ENCODE measurements at regions not wholly inside any gene's neighbourhood (a gene's known extent, or its start where the extent isn't known, plus 50 kb on each side); places are given as distances from the start of the nearest gene placed in this dataset.

DNA sequence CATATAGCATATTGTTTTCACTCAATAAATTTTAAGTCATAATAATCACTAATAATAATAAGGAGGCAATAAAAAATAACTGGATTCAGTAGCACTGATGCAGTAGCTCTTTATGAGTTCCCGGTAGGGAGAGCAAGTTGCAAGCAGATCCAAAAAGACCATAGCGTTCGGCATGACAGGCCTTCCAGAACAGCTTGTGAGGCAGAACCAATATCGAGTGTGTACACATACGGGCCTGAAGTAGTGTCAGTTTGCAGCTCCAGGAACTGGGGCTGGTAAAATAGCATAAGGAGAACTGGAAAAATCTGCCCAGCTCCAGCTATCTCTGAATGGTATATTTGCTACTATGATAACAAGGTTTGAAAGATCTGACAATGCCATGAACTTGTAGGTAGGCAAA is 1607.8 kb upstream of the PIK3C3 start:
- Histone ChIP-seq H4K20me1 (ENCODE audit: insufficient read depth, low read length) (no peaks in the 10 kb centered on the region), H3K79me2 (ENCODE audit: insufficient read depth, low read length) (no peaks in the 10 kb centered on the region), H3K9me3 (ENCODE audit: insufficient read depth, low read depth, low read length) (no peaks in the 10 kb centered on the region), H2AFZ (ENCODE audit: low read depth, low read length) (no peak overlapping the region), H3K9ac (ENCODE audit: low read length) (no peak overlapping the region), H3K27me3 (ENCODE audit: insufficient read depth, low read length) (no peaks in the 10 kb centered on the region), H3K4me1 (ENCODE audit: insufficient read depth, low read length) (no peaks in the 10 kb centered on the region), H3K4me3 (ENCODE audit: insufficient read depth, low read depth, low read length) (no peak overlapping the region), H3K4me2 (ENCODE audit: low read length) (no peak overlapping the region), H3K36me3 (ENCODE audit: insufficient read depth, low read length) (no peaks in the 10 kb centered on the region), H3K27ac (ENCODE audit: low read depth, low read length) (no peak overlapping the region)
- no peak for FAIRE-seq
- no peak for DNase-seq (ENCODE audit: low read depth)
- no peaks in the 10 kb centered on the region for H3K9me3 Mint-ChIP-seq (ENCODE audit: unreplicated experiment)
- no peaks in the 10 kb centered on the region for H3K27me3 Mint-ChIP-seq (ENCODE audit: low read depth, unreplicated experiment)
- no peak overlapping the region for H3K4me3 Mint-ChIP-seq (ENCODE audit: unreplicated experiment)
- H3K4me1 Mint-ChIP-seq (ENCODE audit: low read depth, unreplicated experiment) = no peaks in the 10 kb centered on the region
- no peak overlapping the region for H3K27ac Mint-ChIP-seq (ENCODE audit: unreplicated experiment)
- no peak for TF ChIP-seq EZH2 (IDR thresholded peaks at IDR 0.05; ENCODE audit: insufficient read depth, low read length)
- TF ChIP-seq, protein P1, sequence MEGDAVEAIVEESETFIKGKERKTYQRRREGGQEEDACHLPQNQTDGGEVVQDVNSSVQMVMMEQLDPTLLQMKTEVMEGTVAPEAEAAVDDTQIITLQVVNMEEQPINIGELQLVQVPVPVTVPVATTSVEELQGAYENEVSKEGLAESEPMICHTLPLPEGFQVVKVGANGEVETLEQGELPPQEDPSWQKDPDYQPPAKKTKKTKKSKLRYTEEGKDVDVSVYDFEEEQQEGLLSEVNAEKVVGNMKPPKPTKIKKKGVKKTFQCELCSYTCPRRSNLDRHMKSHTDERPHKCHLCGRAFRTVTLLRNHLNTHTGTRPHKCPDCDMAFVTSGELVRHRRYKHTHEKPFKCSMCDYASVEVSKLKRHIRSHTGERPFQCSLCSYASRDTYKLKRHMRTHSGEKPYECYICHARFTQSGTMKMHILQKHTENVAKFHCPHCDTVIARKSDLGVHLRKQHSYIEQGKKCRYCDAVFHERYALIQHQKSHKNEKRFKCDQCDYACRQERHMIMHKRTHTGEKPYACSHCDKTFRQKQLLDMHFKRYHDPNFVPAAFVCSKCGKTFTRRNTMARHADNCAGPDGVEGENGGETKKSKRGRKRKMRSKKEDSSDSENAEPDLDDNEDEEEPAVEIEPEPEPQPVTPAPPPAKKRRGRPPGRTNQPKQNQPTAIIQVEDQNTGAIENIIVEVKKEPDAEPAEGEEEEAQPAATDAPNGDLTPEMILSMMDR (IDR thresholded peaks at IDR 0.05; ENCODE audit: insufficient read depth, low read depth, low read length) = no peak
- H3K36me3 Mint-ChIP-seq (ENCODE audit: low read depth, unreplicated experiment) = no peaks in the 10 kb centered on the region

DNA sequence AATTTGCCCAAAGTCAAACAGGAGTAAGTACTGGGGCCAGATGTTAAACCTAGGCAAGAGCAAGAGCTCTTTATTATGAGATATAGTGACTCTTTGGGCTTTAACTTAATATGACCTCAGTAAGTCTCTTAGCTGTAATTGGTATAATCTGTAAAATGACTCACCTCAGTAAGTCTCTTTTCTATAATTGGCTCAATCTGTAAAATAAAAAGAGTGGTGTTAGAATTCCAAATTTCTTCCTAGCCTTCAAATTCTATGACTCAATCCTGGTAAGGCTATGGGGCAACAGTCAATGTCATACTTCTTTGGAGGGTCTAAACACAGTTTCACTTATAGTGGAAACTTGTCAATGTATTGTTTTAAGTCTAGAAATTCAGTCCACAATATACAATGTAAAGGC is 1608.9 kb upstream of the PIK3C3 start:
- Histone ChIP-seq H3K4me1 (ENCODE audit: insufficient read depth, low read length) (no peaks in the 10 kb centered on the region), H3K36me3 (ENCODE audit: insufficient read depth, low read length) (no peaks in the 10 kb centered on the region), H3K27ac (ENCODE audit: low read depth, low read length) (no peak overlapping the region), H2AFZ (ENCODE audit: low read depth, low read length) (no peak overlapping the region), H3K9ac (ENCODE audit: low read length) (no peak overlapping the region), H3K4me2 (ENCODE audit: low read length) (no peak overlapping the region), H3K9me3 (ENCODE audit: insufficient read depth, low read depth, low read length) (no peaks in the 10 kb centered on the region), H3K79me2 (ENCODE audit: insufficient read depth, low read length) (no peaks in the 10 kb centered on the region), H4K20me1 (ENCODE audit: insufficient read depth, low read length) (no peaks in the 10 kb centered on the region), H3K27me3 (ENCODE audit: insufficient read depth, low read length) (no peaks in the 10 kb centered on the region), H3K4me3 (ENCODE audit: insufficient read depth, low read depth, low read length) (no peak overlapping the region)
- Mint-ChIP-seq H3K27me3 (ENCODE audit: low read depth, unreplicated experiment) (no peaks in the 10 kb centered on the region), H3K36me3 (ENCODE audit: low read depth, unreplicated experiment) (no peaks in the 10 kb centered on the region), H3K4me1 (ENCODE audit: low read depth, unreplicated experiment) (no peaks in the 10 kb centered on the region), H3K4me3 (ENCODE audit: unreplicated experiment) (no peak overlapping the region), H3K27ac (ENCODE audit: unreplicated experiment) (no peak overlapping the region), H3K9me3 (ENCODE audit: unreplicated experiment) (no peaks in the 10 kb centered on the region)
- no peak for FAIRE-seq
- DNase-seq (ENCODE audit: low read depth) = no peak
- TF ChIP-seq EZH2 (IDR thresholded peaks at IDR 0.05; ENCODE audit: insufficient read depth, low read length) = no peak
- TF ChIP-seq, protein P1 (IDR thresholded peaks at IDR 0.05; ENCODE audit: insufficient read depth, low read depth, low read length) = no peak

DNA sequence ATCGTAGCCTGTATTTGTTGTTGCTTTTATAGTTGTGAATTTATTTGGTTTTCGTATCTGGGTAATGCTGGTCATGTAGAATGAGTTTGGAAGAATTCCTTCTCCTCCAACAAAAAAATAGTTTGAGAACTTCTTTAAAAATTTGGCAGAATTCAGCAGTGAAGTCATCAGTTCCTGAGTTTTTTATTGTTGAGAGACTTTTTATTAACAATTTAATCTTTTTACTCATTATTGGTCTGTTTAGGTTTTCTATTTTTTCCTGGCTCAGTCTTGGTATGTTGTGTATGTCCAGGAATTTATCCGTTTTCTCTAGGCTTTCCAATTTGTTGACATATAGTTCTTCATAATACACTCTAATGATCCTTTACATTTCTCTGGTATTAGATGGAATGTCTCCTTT is 1613.3 kb upstream of the PIK3C3 start:
- H3K9me3 Mint-ChIP-seq (ENCODE audit: unreplicated experiment) = no peaks in the 10 kb centered on the region
- H3K27ac Mint-ChIP-seq (ENCODE audit: unreplicated experiment) = no peak overlapping the region
- TF ChIP-seq, protein P1 (IDR thresholded peaks at IDR 0.05; ENCODE audit: insufficient read depth, low read depth, low read length) = no peak
- TF ChIP-seq EZH2 (IDR thresholded peaks at IDR 0.05; ENCODE audit: insufficient read depth, low read length) = no peak
- no peak overlapping the region for H3K27ac ChIP-seq (ENCODE audit: low read depth, low read length)
- H3K4me3 ChIP-seq (ENCODE audit: insufficient read depth, low read depth, low read length) = no peak overlapping the region
- DNase-seq (ENCODE audit: low read depth) (no peak), FAIRE-seq (no peak)
- no peaks in the 10 kb centered on the region for H4K20me1 ChIP-seq (ENCODE audit: insufficient read depth, low read length)
- H3K36me3 ChIP-seq (ENCODE audit: insufficient read depth, low read length) = no peaks in the 10 kb centered on the region
- H3K4me1 Mint-ChIP-seq (ENCODE audit: low read depth, unreplicated experiment) = no peaks in the 10 kb centered on the region
- no peak overlapping the region for H3K9ac ChIP-seq (ENCODE audit: low read length)
- H3K4me1 ChIP-seq (ENCODE audit: insufficient read depth, low read length) = no peaks in the 10 kb centered on the region
- no peaks in the 10 kb centered on the region for H3K27me3 ChIP-seq (ENCODE audit: insufficient read depth, low read length)
- H3K9me3 ChIP-seq (ENCODE audit: insufficient read depth, low read depth, low read length) = no peaks in the 10 kb centered on the region
- no peaks in the 10 kb centered on the region for H3K27me3 Mint-ChIP-seq (ENCODE audit: low read depth, unreplicated experiment)
- H3K4me2 ChIP-seq (ENCODE audit: low read length) = no peak overlapping the region
- H3K36me3 Mint-ChIP-seq (ENCODE audit: low read depth, unreplicated experiment) = no peaks in the 10 kb centered on the region
- H2AFZ ChIP-seq (ENCODE audit: low read depth, low read length) = no peak overlapping the region
- no peaks in the 10 kb centered on the region for H3K79me2 ChIP-seq (ENCODE audit: insufficient read depth, low read length)
- no peak overlapping the region for H3K4me3 Mint-ChIP-seq (ENCODE audit: unreplicated experiment)
